ENCODE measurements at regions not wholly inside any gene's neighbourhood (a gene's known extent, or its start where the extent isn't known, plus 50 kb on each side); places are given as distances from the start of the nearest gene placed in this dataset.
"Not testable (repeated sequence)": the region's sequence is repeated elsewhere in the genome, so short reads cannot be mapped to it uniquely, and the experiment has no call there.

- DNase-seq: no peak
These were observed 884.0 kb upstream of the ACO1 start for GRCh38 chr9:31500422-31500821.

- DNase-seq: no peak
These were observed 865.4 kb upstream of the ACO1 start for GRCh38 chr9:31519011-31519410.

- DNase-seq: no peak
These were observed 865.0 kb upstream of the ACO1 start for GRCh38 chr9:31519424-31519823.

GRCh38 chr9:31519826-31520225 is 864.6 kb upstream of the ACO1 start:
- DNase-seq: no peak

GRCh38 chr9:31520301-31521085 is 864.0 kb upstream of the ACO1 start:
- DNase-seq: no peak

- no peak for DNase-seq
These were observed 848.8 kb upstream of the ACO1 start for GRCh38 chr9:31535651-31536050.

- DNase-seq: no peak
These were observed 848.0 kb upstream of the ACO1 start for GRCh38 chr9:31536471-31536870.

GRCh38 chr9:31541721-31542281 is 842.6 kb upstream of the ACO1 start:
- no peak for DNase-seq

- no peak for DNase-seq
These were observed 841.9 kb upstream of the ACO1 start for GRCh38 chr9:31542384-31543055.

- DNase-seq: no peak
These were observed 829.5 kb upstream of the ACO1 start for GRCh38 chr9:31554941-31555340.

- DNase-seq: no peak
These were observed 827.6 kb upstream of the ACO1 start for GRCh38 chr9:31556667-31557463.

GRCh38 chr9:31572190-31572589 is 812.3 kb upstream of the ACO1 start:
- not testable (repeated sequence) for DNase-seq

GRCh38 chr9:31573561-31573960 is 810.9 kb upstream of the ACO1 start:
- no peak for DNase-seq

- no peak for DNase-seq
These were observed 810.3 kb upstream of the ACO1 start for GRCh38 chr9:31574006-31574765.

GRCh38 chr9:31582071-31582470 is 802.4 kb upstream of the ACO1 start:
- DNase-seq: no peak

GRCh38 chr9:31582561-31582960 is 801.9 kb upstream of the ACO1 start:
- no peak for DNase-seq

- DNase-seq: no peak
These were observed 799.3 kb upstream of the ACO1 start for GRCh38 chr9:31585158-31585557.

- DNase-seq: no peak
These were observed 797.3 kb upstream of the ACO1 start for GRCh38 chr9:31587146-31587545.

GRCh38 chr9:31588006-31588405 is 796.4 kb upstream of the ACO1 start:
- DNase-seq: no peak

- DNase-seq: no peak
These were observed 795.7 kb upstream of the ACO1 start for GRCh38 chr9:31588756-31589155.

- no peak for DNase-seq
These were observed 794.4 kb upstream of the ACO1 start for GRCh38 chr9:31590091-31590490.

GRCh38 chr9:31597086-31597485 is 787.4 kb upstream of the ACO1 start:
- not testable (repeated sequence) for DNase-seq

- DNase-seq: no peak
These were observed 786.5 kb upstream of the ACO1 start for GRCh38 chr9:31597977-31598376.
